ENCODE measurements at regions not wholly inside any gene's neighbourhood (a gene's known extent, or its start where the extent isn't known, plus 50 kb on each side); places are given as distances from the start of the nearest gene placed in this dataset.

DNA sequence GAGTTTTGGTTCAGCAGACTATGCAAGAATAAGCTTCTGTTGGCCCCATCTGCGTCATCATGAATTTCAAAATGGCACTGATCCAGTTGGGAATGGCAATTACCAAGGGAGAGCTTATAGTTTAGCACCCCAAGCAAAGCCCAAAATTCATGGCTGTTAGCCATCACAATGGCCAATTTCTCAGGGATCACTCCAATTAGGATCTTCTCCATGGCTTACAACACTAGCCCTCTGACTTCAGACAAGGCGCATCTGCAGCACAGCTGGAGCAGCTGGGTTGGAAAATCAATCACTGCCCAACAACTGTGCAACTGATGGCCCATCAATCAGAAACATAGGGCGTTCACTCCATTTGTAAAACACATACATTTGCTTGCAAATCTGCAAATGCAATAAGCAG, 273.6 kb downstream of the SRBD1 start:
- Mint-ChIP-seq H3K36me3 (ENCODE audit: insufficient read depth) (no peaks in the 10 kb centered on the region), H3K9me3 (no peaks in the 10 kb centered on the region), H3K4me1 (ENCODE audit: low read depth) (no peaks in the 10 kb centered on the region), H3K27me3 (ENCODE audit: low read depth) (peaks cover 2% of the 10 kb centered on the region), H3K4me3 (no peak overlapping the region)
- ATAC-seq (no peak), DNase-seq (no peak)

DNA sequence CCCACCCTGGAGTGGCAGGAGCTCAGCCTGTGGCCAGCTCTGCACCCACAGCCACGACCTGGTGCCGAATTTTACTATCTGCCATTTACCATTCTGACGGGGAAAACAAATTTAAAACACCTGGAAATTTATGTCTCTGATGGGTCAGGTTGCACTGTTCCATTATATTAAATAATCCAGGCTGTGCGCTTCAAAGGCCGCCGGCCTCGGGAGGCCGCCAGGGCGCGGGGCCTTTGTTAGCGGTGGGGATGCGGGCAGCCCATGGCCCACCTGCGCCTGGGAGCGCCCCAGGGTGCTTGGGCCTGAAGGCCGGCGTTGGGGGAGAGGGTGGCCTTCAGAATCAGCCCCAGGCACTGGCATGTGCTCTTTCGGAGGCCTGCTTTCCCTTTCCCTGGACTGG, 276.9 kb downstream of the SRBD1 start:
- no peak overlapping the region for H3K4me3 Mint-ChIP-seq
- peaks cover 5% of the 10 kb centered on the region for H3K27me3 Mint-ChIP-seq (ENCODE audit: low read depth)
- DNase-seq (no peak), ATAC-seq (no peak)
- H3K4me1 Mint-ChIP-seq (ENCODE audit: low read depth), result no peaks in the 10 kb centered on the region
- H3K36me3 Mint-ChIP-seq (ENCODE audit: insufficient read depth), result no peaks in the 10 kb centered on the region
- no peaks in the 10 kb centered on the region for H3K9me3 Mint-ChIP-seq

DNA sequence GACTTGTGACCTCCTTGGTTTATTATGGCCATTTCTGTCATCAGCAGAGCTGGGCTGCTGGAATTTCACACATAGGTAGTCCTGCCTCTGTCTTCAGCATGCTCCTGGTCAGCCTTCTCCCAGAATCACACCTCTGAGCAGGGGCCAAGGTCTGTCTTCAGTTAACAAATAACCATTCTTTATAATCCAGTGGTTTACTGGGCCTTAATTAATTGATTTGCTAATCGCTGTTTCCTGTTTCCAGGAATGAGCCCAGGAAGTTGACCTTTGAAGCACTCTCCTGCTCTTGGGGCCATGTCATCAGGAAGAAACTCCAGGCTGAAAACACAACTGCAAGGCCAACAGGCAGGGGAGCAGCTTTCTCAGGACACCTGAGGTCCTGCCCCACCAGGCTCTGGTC, 278.5 kb downstream of the SRBD1 start:
- ATAC-seq (no peak), DNase-seq (no peak)
- H3K9me3 Mint-ChIP-seq, result no peaks in the 10 kb centered on the region

DNA sequence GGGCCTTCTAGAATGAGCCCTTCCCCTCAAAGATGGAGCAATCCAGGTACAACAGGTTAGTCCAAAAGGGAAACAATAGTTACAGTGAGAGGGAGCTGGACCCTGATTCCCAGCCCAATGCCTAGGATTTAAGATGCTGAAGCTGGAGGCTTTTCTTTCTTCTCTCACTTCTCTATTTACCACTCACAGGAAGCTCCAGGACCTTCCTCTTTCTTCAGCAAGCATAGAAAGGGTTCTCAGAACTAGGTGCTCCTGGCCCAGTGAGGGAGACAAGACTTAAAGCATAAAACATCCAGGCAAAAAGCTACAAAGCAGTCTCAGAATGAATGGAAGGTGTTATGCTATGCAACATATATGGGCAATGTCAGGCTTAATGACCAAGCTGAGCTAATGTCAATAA, 279.0 kb downstream of the SRBD1 start:
- H3K36me3 Mint-ChIP-seq (ENCODE audit: insufficient read depth), result no peaks in the 10 kb centered on the region

More for the DNA sequence above, 278.5 kb downstream of the SRBD1 start:
- no peaks in the 10 kb centered on the region for H3K36me3 Mint-ChIP-seq (ENCODE audit: insufficient read depth)
- H3K27me3 Mint-ChIP-seq (ENCODE audit: low read depth), result peaks cover 6% of the 10 kb centered on the region
- no peak overlapping the region for H3K4me3 Mint-ChIP-seq
- H3K4me1 Mint-ChIP-seq (ENCODE audit: low read depth), result no peaks in the 10 kb centered on the region

DNA sequence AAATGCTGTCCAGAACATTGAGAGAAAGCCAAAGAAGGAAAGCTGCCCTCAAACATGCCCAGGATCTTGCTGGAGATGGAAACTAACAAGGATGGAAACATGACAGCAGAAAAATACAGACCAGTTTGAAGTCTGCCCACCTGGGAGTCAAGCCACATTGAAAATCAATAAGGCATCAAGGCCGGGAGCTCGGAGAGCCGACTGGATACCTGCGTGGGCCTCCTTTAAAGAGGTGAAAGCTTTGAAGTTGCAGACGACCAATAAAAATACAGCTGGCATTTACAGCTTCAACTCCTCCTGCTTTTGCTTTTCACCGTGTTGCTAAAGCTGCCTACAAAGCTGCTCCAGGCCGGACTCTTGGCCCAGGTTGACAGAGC, 279.7 kb downstream of the SRBD1 start:
- no peaks in the 10 kb centered on the region for H3K9me3 Mint-ChIP-seq
- H3K27me3 Mint-ChIP-seq (ENCODE audit: low read depth), result peaks cover 6% of the 10 kb centered on the region
- ATAC-seq (no peak), DNase-seq (no peak)
- no peaks in the 10 kb centered on the region for H3K4me1 Mint-ChIP-seq (ENCODE audit: low read depth)
- no peak overlapping the region for H3K4me3 Mint-ChIP-seq
- H3K36me3 Mint-ChIP-seq (ENCODE audit: insufficient read depth), result no peaks in the 10 kb centered on the region

More for the DNA sequence above, 279.0 kb downstream of the SRBD1 start:
- DNase-seq, result no peak
- peaks cover 6% of the 10 kb centered on the region for H3K27me3 Mint-ChIP-seq (ENCODE audit: low read depth)
- no peaks in the 10 kb centered on the region for H3K9me3 Mint-ChIP-seq
- H3K4me3 Mint-ChIP-seq, result no peak overlapping the region
- H3K4me1 Mint-ChIP-seq (ENCODE audit: low read depth), result no peaks in the 10 kb centered on the region
- no peak for ATAC-seq

DNA sequence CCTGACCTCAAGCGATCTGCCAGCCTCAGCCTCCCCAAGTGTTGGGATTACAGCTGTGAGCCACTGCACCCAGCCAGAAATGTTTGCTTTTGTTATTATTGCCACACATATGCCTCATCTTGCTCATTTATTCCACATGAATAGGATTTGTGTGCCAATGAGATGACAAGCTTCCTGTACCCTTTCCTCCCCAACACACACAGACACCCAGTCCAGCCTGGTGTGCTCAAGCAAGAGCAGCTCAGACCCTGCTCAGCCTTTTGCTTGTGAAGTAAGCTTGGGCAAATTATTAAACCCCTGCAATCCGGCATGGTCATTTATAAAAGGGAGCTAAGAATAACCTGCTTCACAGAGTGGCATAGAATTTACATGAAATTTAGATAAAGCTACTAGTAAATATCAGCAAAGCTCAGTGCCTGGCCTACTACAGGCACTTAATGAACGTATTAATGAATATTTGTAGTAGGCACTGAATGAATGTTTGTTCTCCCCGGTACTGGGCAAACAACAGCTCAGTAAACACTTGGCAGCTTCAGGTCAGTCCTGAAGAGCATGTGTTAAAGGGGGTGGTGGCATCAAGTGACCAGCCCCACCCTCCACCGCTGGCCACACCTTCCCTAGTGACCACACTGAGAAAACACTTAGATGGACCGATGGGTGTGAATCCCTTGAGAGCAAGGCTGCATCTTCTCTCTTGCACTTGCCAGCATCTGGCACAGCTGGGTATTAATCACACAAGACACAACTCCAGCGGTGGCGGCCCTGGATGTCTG, 280.2 kb downstream of the SRBD1 start:
- Mint-ChIP-seq H3K36me3 (ENCODE audit: insufficient read depth) (no peaks in the 10 kb centered on the region), H3K4me3 (no peak overlapping the region), H3K4me1 (ENCODE audit: low read depth) (no peaks in the 10 kb centered on the region), H3K9me3 (no peaks in the 10 kb centered on the region), H3K27me3 (ENCODE audit: low read depth) (peaks cover 6% of the 10 kb centered on the region)
- no peak for ATAC-seq
- no peak for DNase-seq

DNA sequence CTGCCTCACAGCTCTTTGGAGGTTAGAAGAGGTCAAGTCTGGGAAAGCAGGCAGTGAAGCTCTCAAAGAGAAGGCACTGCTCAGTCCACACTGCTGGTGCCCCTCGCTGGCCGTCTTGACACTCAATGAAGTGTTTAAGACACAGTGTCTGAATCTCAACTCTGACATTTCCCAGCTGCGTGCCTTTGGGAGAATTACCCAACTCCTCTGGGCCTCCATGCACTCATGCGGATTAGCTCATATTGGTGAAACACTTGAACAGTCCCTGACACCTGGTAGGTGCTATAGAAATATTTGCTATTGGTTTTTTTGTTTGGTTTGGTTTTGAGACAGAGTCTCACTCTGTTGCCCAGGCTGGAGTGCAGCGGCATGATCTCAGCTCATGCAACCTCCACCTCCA, 281.0 kb downstream of the SRBD1 start:
- peaks cover 6% of the 10 kb centered on the region for H3K27me3 Mint-ChIP-seq (ENCODE audit: low read depth)

DNA sequence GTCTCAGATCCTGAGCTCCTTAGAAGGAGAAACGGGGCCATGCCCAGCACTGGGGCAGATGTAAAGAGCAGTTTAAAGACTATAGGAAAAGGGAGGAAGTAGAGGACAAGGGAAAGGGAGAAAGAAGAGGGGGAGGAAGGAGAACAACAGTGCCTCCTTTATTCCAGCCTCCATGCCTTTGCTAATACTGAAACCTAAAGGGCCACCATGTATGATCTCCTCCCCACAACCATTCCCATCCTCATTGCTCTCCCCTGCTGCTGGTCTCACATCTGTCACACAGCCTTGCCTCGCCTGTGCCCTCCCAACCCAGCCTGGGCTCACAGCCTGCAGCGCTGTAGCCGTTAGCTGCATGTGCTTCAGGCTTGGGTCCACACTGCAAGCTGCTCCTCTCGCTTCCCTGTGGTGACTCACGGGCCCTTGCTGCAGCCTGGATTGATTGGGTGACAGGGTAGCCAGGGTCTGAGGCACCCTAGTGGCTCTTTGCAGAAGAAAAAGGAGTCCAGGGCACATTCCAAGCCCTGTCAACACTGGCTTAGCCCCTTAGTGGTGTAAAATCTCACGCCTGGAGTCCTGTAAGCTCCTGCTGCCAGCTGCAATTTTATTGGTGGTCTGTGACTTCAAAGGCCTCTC, 281.9 kb downstream of the SRBD1 start:
- H3K36me3 Mint-ChIP-seq (ENCODE audit: insufficient read depth), result no peaks in the 10 kb centered on the region
- ATAC-seq (peak in 1 of 2 donors; percentile 11), DNase-seq (no peak)
- peaks cover 6% of the 10 kb centered on the region for H3K27me3 Mint-ChIP-seq (ENCODE audit: low read depth)
- H3K4me3 Mint-ChIP-seq, result no peak overlapping the region
- H3K4me1 Mint-ChIP-seq (ENCODE audit: low read depth), result no peaks in the 10 kb centered on the region
- no peaks in the 10 kb centered on the region for H3K9me3 Mint-ChIP-seq

More for the DNA sequence above, 281.0 kb downstream of the SRBD1 start:
- Mint-ChIP-seq H3K4me3 (no peak overlapping the region), H3K4me1 (ENCODE audit: low read depth) (no peaks in the 10 kb centered on the region), H3K9me3 (no peaks in the 10 kb centered on the region), H3K36me3 (ENCODE audit: insufficient read depth) (no peaks in the 10 kb centered on the region)
- DNase-seq (no peak), ATAC-seq (no peak)

DNA sequence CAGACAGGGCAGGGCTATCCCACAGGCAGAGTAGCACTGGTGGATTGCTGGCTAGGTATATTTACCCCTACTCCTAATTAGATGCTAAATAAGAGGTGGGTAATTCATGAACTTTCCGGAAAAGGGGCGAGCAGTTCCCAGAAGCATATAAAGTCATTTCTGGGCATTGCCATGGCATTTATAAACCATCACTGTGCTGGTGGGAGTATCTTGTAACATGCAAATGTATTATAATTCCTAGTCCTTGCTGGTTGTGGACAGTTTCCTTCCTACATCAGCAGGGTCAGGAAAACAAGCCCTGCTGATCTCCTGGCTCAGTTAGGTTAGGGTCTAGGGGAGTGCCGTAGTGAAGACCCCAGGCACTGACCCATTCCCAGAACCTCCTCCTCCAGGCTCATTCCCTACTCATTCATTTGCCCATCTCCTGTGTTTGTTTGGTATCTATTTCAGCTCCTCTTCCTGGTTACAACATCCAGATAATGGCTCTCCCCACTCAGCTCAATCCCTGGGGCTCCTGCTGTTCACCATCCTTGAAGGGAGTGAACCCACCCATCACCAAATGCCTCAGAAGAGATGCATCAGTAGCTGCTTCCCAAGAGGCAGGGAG, 282.7 kb downstream of the SRBD1 start:
- no peaks in the 10 kb centered on the region for H3K4me1 Mint-ChIP-seq (ENCODE audit: low read depth)
- no peaks in the 10 kb centered on the region for H3K36me3 Mint-ChIP-seq (ENCODE audit: insufficient read depth)
- H3K27me3 Mint-ChIP-seq (ENCODE audit: low read depth), result peaks cover 6% of the 10 kb centered on the region
- DNase-seq (no peak), ATAC-seq (no peak)
- no peak overlapping the region for H3K4me3 Mint-ChIP-seq
- H3K9me3 Mint-ChIP-seq, result peaks cover 4% of the 10 kb centered on the region

DNA sequence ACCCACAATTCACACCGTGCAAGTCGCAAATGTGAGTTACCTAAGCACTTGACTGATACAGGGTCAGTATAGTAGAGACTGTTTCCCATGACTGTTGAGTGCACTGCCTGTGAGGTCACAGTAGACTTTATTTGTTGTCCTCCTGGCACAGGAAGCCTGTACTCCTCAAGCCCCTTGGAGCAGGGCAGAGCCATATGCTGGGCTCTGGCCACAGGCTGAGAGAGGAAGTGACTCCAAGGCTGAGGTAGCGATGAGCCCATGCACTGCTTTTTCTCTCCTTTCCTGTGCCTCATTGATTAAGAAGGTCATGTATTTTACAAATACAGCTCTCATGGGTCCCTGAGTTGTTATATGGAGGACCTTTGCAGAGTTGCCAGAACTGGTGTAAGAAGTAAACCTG, 287.7 kb downstream of the SRBD1 start:
- Mint-ChIP-seq H3K4me1 (ENCODE audit: low read depth) (no peaks in the 10 kb centered on the region), H3K9me3 (peaks cover 4% of the 10 kb centered on the region), H3K36me3 (ENCODE audit: insufficient read depth) (no peaks in the 10 kb centered on the region), H3K27me3 (ENCODE audit: low read depth) (peaks cover 5% of the 10 kb centered on the region), H3K4me3 (no peak overlapping the region)
- no peak for ATAC-seq
- DNase-seq, result no peak

DNA sequence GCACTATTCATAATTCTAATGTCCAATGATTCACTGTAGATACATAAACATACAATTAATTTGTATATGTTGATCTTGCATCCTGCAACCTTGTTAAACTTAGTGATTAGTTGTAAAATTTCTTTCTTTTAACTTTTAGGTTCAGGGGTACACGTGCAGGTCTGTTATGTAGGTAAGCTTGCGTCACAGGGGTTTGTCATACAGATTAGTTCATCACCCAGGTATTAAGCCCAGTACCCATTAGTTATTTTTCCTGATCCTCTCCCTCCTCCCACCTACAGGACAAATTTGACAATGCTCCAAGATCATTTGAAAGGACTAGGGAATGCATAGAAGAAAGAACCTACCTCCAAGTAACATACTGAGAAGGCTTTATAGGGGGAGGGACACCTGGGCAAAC, 290.1 kb downstream of the SRBD1 start:
- no peaks in the 10 kb centered on the region for H3K4me1 Mint-ChIP-seq (ENCODE audit: low read depth)
- no peak overlapping the region for H3K4me3 Mint-ChIP-seq
- H3K27me3 Mint-ChIP-seq (ENCODE audit: low read depth), result peaks cover 5% of the 10 kb centered on the region
- no peaks in the 10 kb centered on the region for H3K36me3 Mint-ChIP-seq (ENCODE audit: insufficient read depth)
- peaks cover 4% of the 10 kb centered on the region for H3K9me3 Mint-ChIP-seq
- ATAC-seq (no peak), DNase-seq (no peak)

DNA sequence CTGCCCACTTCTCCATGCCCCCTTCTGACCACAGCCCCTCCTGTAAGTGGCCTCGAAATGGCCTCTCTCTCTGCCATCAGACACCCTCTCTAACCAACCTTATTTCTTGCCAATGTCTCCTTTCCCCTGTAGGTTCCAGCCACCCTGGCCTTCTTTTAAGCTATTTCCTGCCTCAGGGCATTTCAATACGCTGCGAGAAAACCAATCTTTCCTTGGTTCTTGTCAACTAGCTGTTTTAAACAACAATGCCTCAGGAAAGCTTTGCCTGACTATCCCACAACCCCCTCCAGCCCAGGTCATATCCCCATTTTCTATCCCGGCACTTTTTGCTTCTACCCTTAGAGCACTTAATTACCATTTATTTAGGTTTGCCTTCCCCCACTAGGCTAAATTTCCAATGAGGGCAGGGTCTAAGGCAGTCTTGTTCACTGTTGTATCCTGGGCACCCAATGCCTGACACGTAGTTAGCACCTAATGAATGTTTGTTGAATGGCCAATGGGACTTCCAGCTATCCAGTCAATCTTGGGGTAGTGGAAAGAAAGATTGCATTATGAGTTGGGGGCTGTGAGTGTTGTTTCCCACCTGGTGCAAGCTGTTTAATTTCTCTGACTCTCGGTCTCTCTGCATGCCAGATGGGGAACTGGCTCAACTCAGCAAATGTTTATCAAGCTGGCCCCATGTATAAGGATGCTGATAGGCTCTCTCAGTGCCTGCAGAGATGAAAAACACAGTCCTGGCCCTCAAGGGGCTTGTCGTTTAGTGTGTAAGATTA, 291.2 kb downstream of the SRBD1 start:
- ATAC-seq (no peak), DNase-seq (no peak)
- Mint-ChIP-seq H3K9me3 (peaks cover 4% of the 10 kb centered on the region), H3K4me3 (no peak overlapping the region), H3K4me1 (ENCODE audit: low read depth) (no peaks in the 10 kb centered on the region), H3K27me3 (ENCODE audit: low read depth) (peaks cover 5% of the 10 kb centered on the region), H3K36me3 (ENCODE audit: insufficient read depth) (no peaks in the 10 kb centered on the region)

DNA sequence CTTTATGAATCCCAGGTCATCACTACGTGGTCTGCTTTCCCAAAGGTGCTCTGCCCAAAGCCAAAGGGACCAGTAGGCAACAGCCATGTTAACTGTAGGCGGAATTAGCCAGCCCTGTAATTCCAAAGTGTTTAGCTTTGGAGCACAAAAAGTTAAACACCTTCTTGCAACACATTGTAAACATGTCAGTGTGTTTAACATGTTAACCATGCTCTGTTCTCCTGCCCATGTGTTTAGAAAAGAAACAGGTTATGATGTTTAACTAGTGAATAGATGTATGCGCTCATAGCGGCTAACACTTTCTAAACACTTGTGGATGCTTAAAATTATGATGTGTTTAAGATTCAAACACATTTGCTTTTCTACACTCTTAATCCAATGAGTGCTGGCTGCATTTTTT, 292.4 kb downstream of the SRBD1 start:
- no peak for ATAC-seq
- no peak overlapping the region for H3K4me3 Mint-ChIP-seq
- H3K27me3 Mint-ChIP-seq (ENCODE audit: low read depth), result peaks cover 5% of the 10 kb centered on the region
- no peak for DNase-seq
- no peaks in the 10 kb centered on the region for H3K9me3 Mint-ChIP-seq
- no peaks in the 10 kb centered on the region for H3K4me1 Mint-ChIP-seq (ENCODE audit: low read depth)
- H3K36me3 Mint-ChIP-seq (ENCODE audit: insufficient read depth), result no peaks in the 10 kb centered on the region

DNA sequence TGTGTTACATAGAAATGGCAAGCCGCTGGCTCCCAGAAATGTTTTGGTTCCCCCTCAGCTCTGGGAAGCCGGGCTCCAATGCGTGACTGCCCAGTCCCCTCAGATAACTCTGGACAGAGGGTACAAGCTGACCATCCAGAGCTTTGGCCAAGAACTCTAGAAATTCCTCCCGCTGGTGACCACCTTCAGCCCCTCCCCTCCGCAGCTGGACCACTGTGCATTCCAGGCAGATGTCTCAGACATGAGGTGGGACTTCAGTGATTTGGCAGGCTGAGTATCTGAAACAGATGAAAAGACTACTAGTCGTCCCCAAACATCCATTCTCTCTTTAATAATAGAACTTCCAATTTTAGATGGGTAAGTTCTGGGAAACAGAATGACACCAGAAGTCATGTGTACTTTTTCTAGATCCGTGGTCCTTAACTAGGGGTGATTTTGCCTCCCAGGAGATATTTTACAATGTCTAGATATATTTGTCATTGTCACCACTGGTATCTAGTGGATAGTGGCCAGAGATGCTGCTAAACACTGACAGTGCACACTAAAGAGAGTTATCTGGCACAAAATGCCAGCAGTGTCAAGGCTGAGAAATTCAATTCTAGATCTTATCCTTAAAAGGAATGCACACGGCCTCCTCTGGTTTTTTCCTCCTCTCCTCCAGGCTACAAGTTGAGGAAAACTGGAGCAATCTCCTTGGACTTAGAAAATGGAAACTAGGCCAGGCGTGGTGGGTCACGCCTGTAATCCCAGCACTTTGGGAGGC, 294.3 kb downstream of the SRBD1 start:
- no peaks in the 10 kb centered on the region for H3K36me3 Mint-ChIP-seq (ENCODE audit: insufficient read depth)
- no peaks in the 10 kb centered on the region for H3K9me3 Mint-ChIP-seq
- H3K27me3 Mint-ChIP-seq (ENCODE audit: low read depth), result peaks cover 5% of the 10 kb centered on the region
- H3K4me3 Mint-ChIP-seq, result no peak overlapping the region
- no peak for ATAC-seq
- no peaks in the 10 kb centered on the region for H3K4me1 Mint-ChIP-seq (ENCODE audit: low read depth)
- no peak for DNase-seq
